ENCODE measurements at regions not wholly inside any gene's neighbourhood (a gene's known extent, or its start where the extent isn't known, plus 50 kb on each side); places are given as distances from the start of the nearest gene placed in this dataset.

DNA sequence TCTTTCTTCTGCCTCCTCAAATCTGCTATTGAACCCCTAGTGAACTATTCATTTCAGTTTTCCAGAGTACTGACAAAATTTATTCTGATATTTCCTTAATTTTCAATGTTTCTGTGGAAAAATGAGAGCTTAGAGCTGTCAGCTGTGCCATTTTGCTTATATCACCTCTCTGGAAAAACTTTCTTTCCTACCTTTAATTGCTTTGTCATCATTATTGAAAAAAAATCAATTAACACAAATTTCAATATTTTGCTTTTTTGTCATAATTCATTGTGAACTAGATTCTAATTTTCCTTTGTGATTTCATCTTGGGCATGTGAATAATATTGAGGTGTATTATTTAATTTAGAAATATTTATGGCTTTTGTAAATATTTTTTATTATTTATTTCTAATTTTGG, 126.5 kb downstream of the C1orf94 start:
- H3K27ac ChIP-seq: no peak overlapping the region
- no peak for TF ChIP-seq ZFX (IDR thresholded peaks at IDR 0.05)
- TF ChIP-seq, protein P1, sequence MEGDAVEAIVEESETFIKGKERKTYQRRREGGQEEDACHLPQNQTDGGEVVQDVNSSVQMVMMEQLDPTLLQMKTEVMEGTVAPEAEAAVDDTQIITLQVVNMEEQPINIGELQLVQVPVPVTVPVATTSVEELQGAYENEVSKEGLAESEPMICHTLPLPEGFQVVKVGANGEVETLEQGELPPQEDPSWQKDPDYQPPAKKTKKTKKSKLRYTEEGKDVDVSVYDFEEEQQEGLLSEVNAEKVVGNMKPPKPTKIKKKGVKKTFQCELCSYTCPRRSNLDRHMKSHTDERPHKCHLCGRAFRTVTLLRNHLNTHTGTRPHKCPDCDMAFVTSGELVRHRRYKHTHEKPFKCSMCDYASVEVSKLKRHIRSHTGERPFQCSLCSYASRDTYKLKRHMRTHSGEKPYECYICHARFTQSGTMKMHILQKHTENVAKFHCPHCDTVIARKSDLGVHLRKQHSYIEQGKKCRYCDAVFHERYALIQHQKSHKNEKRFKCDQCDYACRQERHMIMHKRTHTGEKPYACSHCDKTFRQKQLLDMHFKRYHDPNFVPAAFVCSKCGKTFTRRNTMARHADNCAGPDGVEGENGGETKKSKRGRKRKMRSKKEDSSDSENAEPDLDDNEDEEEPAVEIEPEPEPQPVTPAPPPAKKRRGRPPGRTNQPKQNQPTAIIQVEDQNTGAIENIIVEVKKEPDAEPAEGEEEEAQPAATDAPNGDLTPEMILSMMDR (conservative IDR thresholded peaks at IDR 0.05): no peak

DNA sequence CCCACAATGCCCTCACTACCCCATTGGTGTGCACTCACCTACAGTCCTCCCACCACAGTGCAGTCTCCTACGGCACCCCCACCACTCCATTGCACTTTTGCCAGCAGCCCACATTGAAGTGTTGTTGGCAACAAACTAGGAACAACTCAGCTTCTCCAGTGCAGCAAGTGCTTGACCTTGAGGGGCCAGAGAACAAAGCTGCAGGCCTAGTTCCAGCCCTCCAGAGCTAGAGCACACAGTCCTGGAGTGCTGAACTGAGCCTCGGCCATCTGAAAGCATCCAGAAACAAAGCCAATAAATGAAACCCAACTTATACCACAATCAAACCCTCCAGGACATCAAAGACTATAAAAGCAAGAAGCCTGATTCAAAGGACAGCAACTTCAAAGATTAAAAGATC, 129.9 kb downstream of the C1orf94 start:
- no peak overlapping the region for H3K27ac ChIP-seq
- TF ChIP-seq, protein P1 (conservative IDR thresholded peaks at IDR 0.05): no peak

DNA sequence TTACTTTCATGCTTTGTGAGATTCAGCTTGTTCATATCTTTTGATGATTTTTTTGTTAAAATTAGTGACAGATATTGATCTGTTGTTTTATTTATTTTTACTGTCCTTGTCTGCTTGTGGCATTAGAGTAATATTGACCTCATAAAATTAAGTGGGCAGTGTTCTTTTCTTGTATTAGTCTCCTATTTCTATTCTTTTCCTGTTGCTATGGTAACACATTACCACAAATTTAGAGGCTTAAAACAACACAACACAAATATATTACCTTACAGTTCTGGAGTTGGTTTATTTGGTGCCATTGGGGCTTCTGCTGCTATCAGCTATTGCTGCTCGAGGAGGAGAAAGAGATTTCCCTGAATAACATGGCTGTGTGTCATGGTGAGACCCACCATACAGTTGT, 135.7 kb downstream of the C1orf94 start:
- TF ChIP-seq, protein P1 (conservative IDR thresholded peaks at IDR 0.05): no peak
- no peak for TF ChIP-seq ZFX (IDR thresholded peaks at IDR 0.05)
- H3K27ac ChIP-seq: no peak overlapping the region

DNA sequence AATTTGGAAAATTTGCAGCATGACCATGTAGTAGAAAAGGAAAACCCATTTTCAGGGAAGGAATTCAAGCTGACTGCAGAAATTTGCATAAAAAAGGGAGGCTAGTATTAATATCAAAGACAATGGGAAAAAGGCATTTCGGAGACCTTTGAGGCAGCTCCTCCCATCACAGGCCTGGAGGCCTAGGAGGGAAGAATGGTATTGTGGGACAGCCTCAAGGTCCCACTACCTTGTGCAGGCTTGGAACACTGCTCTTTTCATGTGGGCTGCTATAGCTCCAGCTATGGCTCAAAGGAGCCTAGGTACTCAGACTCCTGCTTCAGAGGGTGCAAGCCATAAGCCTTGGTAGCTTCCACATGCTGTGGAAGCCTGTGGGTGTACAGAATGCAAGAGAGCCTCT, 139.3 kb downstream of the C1orf94 start:
- H3K27ac ChIP-seq: no peak overlapping the region
- TF ChIP-seq, protein P1 (conservative IDR thresholded peaks at IDR 0.05): no peak
- TF ChIP-seq ZFX (IDR thresholded peaks at IDR 0.05): no peak

DNA sequence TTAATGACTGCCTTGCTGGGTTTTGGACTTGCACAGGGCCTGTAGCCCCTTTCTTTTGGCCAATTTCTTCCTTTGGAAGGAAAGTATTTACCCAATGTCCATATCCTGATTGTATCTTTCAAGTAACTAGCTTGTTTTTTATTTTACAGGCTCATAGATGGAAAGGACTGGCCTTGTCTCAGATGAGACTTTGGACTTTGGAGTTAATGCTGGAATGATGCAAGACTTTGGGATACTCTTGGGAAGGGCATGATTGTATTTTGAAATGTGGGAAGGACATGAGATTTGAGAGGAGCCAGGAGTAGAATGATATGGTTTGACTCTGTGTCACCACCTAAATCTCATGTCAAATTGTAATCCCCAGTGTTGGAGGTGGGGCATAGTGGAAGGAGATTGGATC, 140.1 kb downstream of the C1orf94 start:
- no peak for TF ChIP-seq ZFX (IDR thresholded peaks at IDR 0.05)
- TF ChIP-seq, protein P1 (conservative IDR thresholded peaks at IDR 0.05): no peak
- no peak overlapping the region for H3K27ac ChIP-seq

DNA sequence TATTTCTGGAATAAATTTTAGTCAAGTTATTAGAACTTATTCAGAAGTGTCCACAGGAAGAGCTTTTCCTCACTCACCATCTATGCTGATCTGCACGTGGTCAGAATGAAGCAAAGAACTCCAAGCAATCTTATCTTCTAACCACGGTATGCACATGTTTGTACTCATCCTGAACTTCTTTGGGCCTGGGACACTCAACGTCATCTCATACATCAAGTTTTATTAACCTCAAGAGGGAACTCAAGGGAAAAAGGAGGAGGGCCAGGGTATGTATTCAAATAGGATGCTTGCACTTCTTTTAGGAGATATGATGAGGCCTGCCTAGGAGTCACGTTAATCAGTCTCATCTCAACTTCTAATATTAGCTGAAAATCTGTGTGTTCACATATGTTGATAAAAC, 142.5 kb downstream of the C1orf94 start:
- TF ChIP-seq, protein P1 (conservative IDR thresholded peaks at IDR 0.05): no peak
- no peak for TF ChIP-seq ZFX (IDR thresholded peaks at IDR 0.05)

DNA sequence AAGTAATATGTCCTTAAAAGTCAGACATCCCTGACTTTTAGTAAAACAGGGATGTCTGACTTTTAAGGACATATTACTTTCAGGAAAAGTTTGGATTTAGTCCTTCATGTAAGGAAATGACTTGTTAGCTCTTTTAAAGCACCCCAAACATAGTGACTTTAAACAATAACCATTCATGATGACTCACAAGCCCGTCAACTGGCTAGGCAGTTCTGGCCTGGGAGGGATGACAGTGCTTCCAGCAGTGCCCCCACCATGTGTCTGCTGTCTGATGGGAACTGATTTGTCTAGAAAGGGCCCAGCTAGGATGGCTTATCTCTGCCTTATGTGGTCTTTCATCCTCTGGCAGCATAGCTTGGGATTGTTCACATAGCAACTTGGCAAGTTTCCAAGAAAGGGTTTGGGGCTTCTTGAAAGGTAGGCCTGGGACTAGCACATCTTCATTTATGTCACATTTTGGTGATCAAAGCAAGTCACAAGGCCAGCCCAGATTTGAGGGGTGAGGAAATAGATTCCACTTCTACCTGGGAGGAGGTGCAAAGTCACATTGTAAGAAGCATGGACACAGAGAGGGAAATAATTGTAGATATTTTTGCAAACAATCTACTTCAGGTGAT, 143.5 kb downstream of the C1orf94 start:
- TF ChIP-seq ZFX (IDR thresholded peaks at IDR 0.05): no peak
- TF ChIP-seq, protein P1 (conservative IDR thresholded peaks at IDR 0.05): no peak

More for the DNA sequence above, 142.5 kb downstream of the C1orf94 start:
- H3K27ac ChIP-seq: no peak overlapping the region

More for the DNA sequence above, 143.5 kb downstream of the C1orf94 start:
- no peak overlapping the region for H3K27ac ChIP-seq
